GM12878 (cell line): ENCODE measurements at regions not wholly inside any gene's neighbourhood (a gene's known extent, or its start where the extent isn't known, plus 50 kb on each side); places are given as distances from the start of the nearest gene placed in this dataset.
A peak's percentile ranks its signal among the peaks of the same experiment; 100 is the strongest.

Experiments used
- ATF2 ChIP-seq: IDR thresholded peaks from 2 replicates; pipeline ENCODE4 v1.6.1; 2012; ENCODE audit warnings: low read length, inconsistent platforms
- CTCF ChIP-seq, 3 experiments: IDR thresholded peaks in 2 of 3; conservative IDR thresholded peaks in 1 of 3; 2 replicates each; pipeline ENCODE4 v1.5.1; 2011; ENCODE audit warnings: low read depth in 3 of 3, low read length in 3 of 3, mild to moderate bottlenecking in 3 of 3, control low read depth in 2 of 3, moderate library complexity in 2 of 3, inconsistent platforms in 1 of 3, mixed read lengths in 1 of 3; ENCODE audit not compliant: control insufficient read depth in 2 of 3, insufficient read depth in 1 of 3; ENCODE audit errors: extremely low read depth in 1 of 3
- EED ChIP-seq: sonication (generic); IDR thresholded peaks from 2 replicates; pipeline ENCODE4 v1.6.1; 2016; ENCODE audit warnings: antibody characterized with exemption, low read depth
- ESRRA ChIP-seq: IDR thresholded peaks from 2 replicates; pipeline ENCODE4 v1.6.1; 2012; ENCODE audit warnings: mild to moderate bottlenecking, low read length, improper control_type of control experiment
- ETV6 ChIP-seq, 2 experiments: fragments of 450-650 bp in 1 of 2; IDR thresholded peaks in 1 of 2; conservative IDR thresholded peaks in 1 of 2; 2 replicates each; pipeline ENCODE4 v1.6.1; 2014; ENCODE audit warnings: antibody characterized with exemption in 1 of 2, borderline replicate concordance in 1 of 2, low read depth in 1 of 2, mild to moderate bottlenecking in 1 of 2, moderate library complexity in 1 of 2
- GATAD2B ChIP-seq: fragments of 450-650 bp; conservative IDR thresholded peaks from 2 replicates; pipeline ENCODE4 v1.6.1; 2017; ENCODE audit warnings: low read depth, mild to moderate bottlenecking, moderate library complexity
- HDAC2 ChIP-seq: fragments of 200-600 bp; sonication (generic); IDR thresholded peaks from 2 replicates; pipeline ENCODE4 v1.6.1; 2017
- HDAC6 ChIP-seq: fragments of 200-600 bp; sonication (generic); IDR thresholded peaks from one replicate; pipeline ENCODE4 v1.8.0; 2017; ENCODE audit warnings: antibody characterized with exemption; ENCODE audit not compliant: unreplicated experiment
- JUNB ChIP-seq: IDR thresholded peaks from 2 replicates; pipeline ENCODE4 v1.6.1; 2016; ENCODE audit warnings: antibody characterized with exemption, mild to moderate bottlenecking
- KLF5 ChIP-seq: fragments of 450-650 bp; IDR thresholded peaks from 2 replicates; pipeline ENCODE4 v1.6.1; 2014; ENCODE audit warnings: mild to moderate bottlenecking; ENCODE audit not compliant: partially characterized antibody
- LARP7 ChIP-seq: fragments of 450-650 bp; IDR thresholded peaks from 2 replicates; pipeline ENCODE4 v1.6.1; 2017; ENCODE audit warnings: mild to moderate bottlenecking
- MEF2A ChIP-seq: IDR thresholded peaks from 2 replicates; pipeline ENCODE4 v1.6.1; 2011; ENCODE audit warnings: low read depth, mild to moderate bottlenecking, low read length, moderate library complexity; ENCODE audit not compliant: insufficient read depth
- MEF2B ChIP-seq: fragments of 450-650 bp; IDR thresholded peaks from 2 replicates; pipeline ENCODE4 v1.6.1; 2018; ENCODE audit warnings: mild to moderate bottlenecking, moderate library complexity; ENCODE audit not compliant: partially characterized antibody, poor library complexity, severe bottlenecking
- NBN ChIP-seq: fragments of 450-650 bp; IDR thresholded peaks from 2 replicates; pipeline ENCODE4 v1.6.1; 2016
- NFIC ChIP-seq: IDR thresholded peaks from 2 replicates; pipeline ENCODE4 v1.6.1; 2012; ENCODE audit warnings: low read depth, mild to moderate bottlenecking, inconsistent platforms, low read length, moderate library complexity
- NFYB ChIP-seq: IDR thresholded peaks from 2 replicates; pipeline ENCODE4 v1.6.1; 2011; ENCODE audit warnings: low read depth, mild to moderate bottlenecking, low read length, improper control_type of control experiment, moderate library complexity; ENCODE audit not compliant: insufficient read depth
- STAT1 ChIP-seq: fragments of 450-650 bp; conservative IDR thresholded peaks from 2 replicates; pipeline ENCODE4 v1.6.1; 2014; ENCODE audit warnings: antibody characterized with exemption, mild to moderate bottlenecking
- TBL1XR1 ChIP-seq: IDR thresholded peaks from 2 replicates; pipeline ENCODE4 v1.6.1; 2012; ENCODE audit warnings: low read depth, low read length, improper control_type of control experiment
- ZBTB33 ChIP-seq: fragments of 450-650 bp; IDR thresholded peaks from 2 replicates; pipeline ENCODE4 v1.6.1; 2017; ENCODE audit warnings: mild to moderate bottlenecking
- ZNF207 ChIP-seq: fragments of 450-650 bp; IDR thresholded peaks from 2 replicates; pipeline ENCODE4 v1.6.1; 2014; ENCODE audit warnings: antibody characterized with exemption, mild to moderate bottlenecking, borderline replicate concordance
- ZNF274 ChIP-seq: IDR thresholded peaks from one replicate; pipeline ENCODE4 v1.8.0; 2011; ENCODE audit not compliant: insufficient read length, insufficient read depth
- ZNF592 ChIP-seq: fragments of 450-650 bp; IDR thresholded peaks from 2 replicates; pipeline ENCODE4 v1.6.1; 2017; ENCODE audit warnings: mild to moderate bottlenecking, moderate library complexity

- TF ChIP-seq EED (no peak), GATAD2B (no peak), ATF2 (no peak), NBN (no peak), NFIC (peak; percentile 58), ETV6 (conservative IDR thresholded peaks at IDR 0.05 in 1 of 2, IDR thresholded peaks at IDR 0.05 in 1 of 2; ENCODE audit: borderline replicate concordance in 1 of 2, low read depth in 1 of 2) (0 out of 4 replicates have a peak, but pooled peaks of 1 of the 2 experiments have one; percentile 22), ZNF592 (no peak), MEF2A (no peak), KLF5 (no peak), STAT1 (no peak), LARP7 (no peak), ZNF274 (no peak), ZBTB33 (no peak), ESRRA (no peak), HDAC2 (no peak), TBL1XR1 (peak; percentile 63; the same call in 1 of the 2 replicates), NFYB (no peak), JUNB (no peak), CTCF (IDR thresholded peaks at IDR 0.05 in 2 of 3, conservative IDR thresholded peaks at IDR 0.05 in 1 of 3; ENCODE audit: control insufficient read depth in 2 of 3, extremely low read depth in 1 of 3, insufficient read depth in 1 of 3, low read depth in 3 of 3, low read length in 3 of 3) (no peak), MEF2B (no peak), ZNF207 (no peak), HDAC6 (no peak)
Measured at GRCh38 chr1:172781513-172782140, 122.7 kb downstream of the FASLG start (continued).
